Erythroblast (primary cell): ENCODE measurements at regions not wholly inside any gene's neighbourhood (a gene's known extent, or its start where the extent isn't known, plus 50 kb on each side); places are given as distances from the start of the nearest gene placed in this dataset.

Experiments used
- GATA1 ChIP-seq: IDR thresholded peaks from 2 replicates; pipeline ENCODE4 v1.6.1; 2011; ENCODE audit warnings: low read depth, mild to moderate bottlenecking, control low read depth, low read length, moderate library complexity
- POLR2A ChIP-seq: IDR thresholded peaks from 2 replicates; pipeline ENCODE4 v1.6.1; 2011; ENCODE audit warnings: mild to moderate bottlenecking, low read length

DNA sequence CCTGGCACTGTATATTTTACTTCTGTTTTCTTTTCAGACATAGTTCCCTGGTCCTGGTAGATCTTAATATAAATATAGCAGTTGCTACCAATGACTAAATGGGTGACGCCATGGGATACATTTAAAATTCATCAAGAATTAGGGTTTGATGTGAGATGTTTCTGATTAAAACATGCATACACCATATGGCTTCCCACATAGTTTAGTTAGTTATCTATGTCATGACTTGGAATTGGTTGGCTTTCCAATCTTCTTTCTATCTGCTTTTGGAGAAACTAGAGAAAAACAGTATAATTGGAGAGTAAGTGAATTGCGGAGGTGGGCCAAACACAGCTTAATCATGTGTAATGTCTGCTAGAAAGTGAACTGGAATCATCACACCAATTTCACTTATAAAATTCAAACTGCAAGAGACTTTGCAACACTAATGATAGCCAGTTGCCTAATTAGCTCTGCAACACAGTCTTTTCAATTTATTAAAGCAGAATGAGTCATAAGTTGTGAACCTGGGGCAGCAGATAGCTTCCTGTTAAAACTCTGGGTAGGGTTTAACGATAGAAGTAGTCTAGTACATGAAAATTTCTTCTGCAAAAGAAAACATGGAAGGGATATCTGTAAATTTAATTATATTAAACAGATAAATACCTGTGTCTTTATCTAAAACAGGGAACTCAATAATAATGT, 295.2 kb downstream of the SLC16A7 start:
- TF ChIP-seq POLR2A (no peak), GATA1 (no peak)
